Osteoblast (primary cell): ENCODE measurements at regions not wholly inside any gene's neighbourhood (a gene's known extent, or its start where the extent isn't known, plus 50 kb on each side); places are given as distances from the start of the nearest gene placed in this dataset.

ENCODE experiments used
- DNase-seq: peaks from one replicate; pipeline ENCODE4 v3.0.0; 2011; ENCODE audit warnings: low spot score, mixed read lengths; ENCODE audit not compliant: insufficient read length; ENCODE audit errors: missing footprints
- H2AFZ ChIP-seq: 2 replicates; pipeline ENCODE4 v1.6.0; 2011; ENCODE audit warnings: mild to moderate bottlenecking, low read length
- H3K27ac ChIP-seq: 2 replicates; pipeline ENCODE4 v1.5.1; 2011; ENCODE audit warnings: mild to moderate bottlenecking, low read depth, low read length, moderate library complexity
- H3K27me3 ChIP-seq: 2 replicates; pipeline ENCODE4 v1.6.0; 2012; ENCODE audit warnings: mild to moderate bottlenecking, control low read depth, inconsistent platforms, low read length, moderate library complexity; ENCODE audit not compliant: insufficient read depth
- H3K36me3 ChIP-seq: 2 replicates; pipeline ENCODE4 v1.5.1; 2011; ENCODE audit warnings: mild to moderate bottlenecking, low read length, control low read depth, moderate library complexity; ENCODE audit not compliant: insufficient read depth
- H3K4me1 ChIP-seq: 2 replicates; pipeline ENCODE4 v1.5.1; 2011; ENCODE audit warnings: mild to moderate bottlenecking, low read length, control low read depth, moderate library complexity; ENCODE audit not compliant: insufficient read depth
- H3K4me2 ChIP-seq: 2 replicates; pipeline ENCODE4 v1.6.0; 2011; ENCODE audit warnings: mild to moderate bottlenecking, low read length; ENCODE audit not compliant: insufficient read depth
- H3K4me3 ChIP-seq: fragments of 200-600 bp; sonication (generic); 3 replicates; pipeline ENCODE4 v1.5.1; 2012; ENCODE audit warnings: mild to moderate bottlenecking, low read length, inconsistent platforms; ENCODE audit not compliant: insufficient read depth
- H3K79me2 ChIP-seq: 2 replicates; pipeline ENCODE4 v1.6.0; 2012; ENCODE audit warnings: mild to moderate bottlenecking, low read length, control low read depth, inconsistent platforms; ENCODE audit not compliant: insufficient read depth
- H3K9me3 ChIP-seq: 2 replicates; pipeline ENCODE4 v1.5.1; 2011; ENCODE audit warnings: low read depth, low read length, control low read depth
- H4K20me1 ChIP-seq: 2 replicates; pipeline ENCODE4 v1.6.0; 2012; ENCODE audit warnings: mild to moderate bottlenecking, low read length, control low read depth; ENCODE audit not compliant: insufficient read depth
- CTCF ChIP-seq: IDR thresholded peaks from 2 replicates; pipeline ENCODE4 v1.5.1; 2011; ENCODE audit warnings: mild to moderate bottlenecking, low read depth, low read length, moderate library complexity; ENCODE audit errors: extremely low read depth

GRCh38 chr12:114938487-114939210 is 254.7 kb upstream of the TBX3 start:
- no peak overlapping the region for H2AFZ ChIP-seq
- no peak for DNase-seq
- peaks cover 10% of the 10 kb centered on the region for H3K4me1 ChIP-seq
- H3K79me2 ChIP-seq: no peaks in the 10 kb centered on the region
- no peaks in the 10 kb centered on the region for H3K27me3 ChIP-seq
- no peaks in the 10 kb centered on the region for H3K36me3 ChIP-seq
- no peak overlapping the region for H3K4me3 ChIP-seq
- no peak for TF ChIP-seq CTCF
- no peak overlapping the region for H3K4me2 ChIP-seq
- H3K27ac ChIP-seq: no peak overlapping the region
- no peaks in the 10 kb centered on the region for H3K9me3 ChIP-seq
- H4K20me1 ChIP-seq: no peaks in the 10 kb centered on the region

GRCh38 chr12:114936148-114937079 is 252.4 kb upstream of the TBX3 start:
- no peak for TF ChIP-seq CTCF
- H4K20me1 ChIP-seq: no peaks in the 10 kb centered on the region
- peaks cover 14% of the 10 kb centered on the region for H3K4me1 ChIP-seq
- DNase-seq: peak; percentile 19
- no peak overlapping the region for H3K27ac ChIP-seq
- no peaks in the 10 kb centered on the region for H3K79me2 ChIP-seq
- no peaks in the 10 kb centered on the region for H3K27me3 ChIP-seq
- H3K36me3 ChIP-seq: no peaks in the 10 kb centered on the region
- no peak overlapping the region for H3K4me2 ChIP-seq
- no peak overlapping the region for H3K4me3 ChIP-seq
- no peak overlapping the region for H2AFZ ChIP-seq
- no peaks in the 10 kb centered on the region for H3K9me3 ChIP-seq

GRCh38 chr12:114935658-114936057 is 251.7 kb upstream of the TBX3 start:
- no peak for DNase-seq
- H3K9me3 ChIP-seq: peaks cover 2% of the 10 kb centered on the region
- H3K4me1 ChIP-seq: peaks cover 14% of the 10 kb centered on the region
- no peaks in the 10 kb centered on the region for H3K27me3 ChIP-seq
- no peak overlapping the region for H3K27ac ChIP-seq
- H3K4me3 ChIP-seq: no peak overlapping the region
- no peak overlapping the region for H3K4me2 ChIP-seq
- no peaks in the 10 kb centered on the region for H3K79me2 ChIP-seq
- H3K36me3 ChIP-seq: no peaks in the 10 kb centered on the region
- no peak overlapping the region for H2AFZ ChIP-seq
- no peaks in the 10 kb centered on the region for H4K20me1 ChIP-seq
- TF ChIP-seq CTCF: peak; percentile 30
